AG09309 (cell line): ENCODE measurements at regions not wholly inside any gene's neighbourhood (a gene's known extent, or its start where the extent isn't known, plus 50 kb on each side); places are given as distances from the start of the nearest gene placed in this dataset.

Experiments used
- DNase-seq: peaks from one replicate; pipeline ENCODE4 v3.0.0-alpha.2; 2010; ENCODE audit warnings: low read depth
- H3K4me3 ChIP-seq: 2 replicates; pipeline ENCODE4 v1.5.1; 2011; ENCODE audit warnings: mild to moderate bottlenecking, low read depth, low read length, moderate library complexity; ENCODE audit not compliant: control insufficient read depth
- CTCF ChIP-seq: IDR thresholded peaks from 2 replicates; pipeline ENCODE4 v1.5.1; 2011; ENCODE audit warnings: mild to moderate bottlenecking, low read depth, low read length, inconsistent platforms; ENCODE audit not compliant: insufficient read depth, control insufficient read depth; ENCODE audit errors: missing control alignments

DNA sequence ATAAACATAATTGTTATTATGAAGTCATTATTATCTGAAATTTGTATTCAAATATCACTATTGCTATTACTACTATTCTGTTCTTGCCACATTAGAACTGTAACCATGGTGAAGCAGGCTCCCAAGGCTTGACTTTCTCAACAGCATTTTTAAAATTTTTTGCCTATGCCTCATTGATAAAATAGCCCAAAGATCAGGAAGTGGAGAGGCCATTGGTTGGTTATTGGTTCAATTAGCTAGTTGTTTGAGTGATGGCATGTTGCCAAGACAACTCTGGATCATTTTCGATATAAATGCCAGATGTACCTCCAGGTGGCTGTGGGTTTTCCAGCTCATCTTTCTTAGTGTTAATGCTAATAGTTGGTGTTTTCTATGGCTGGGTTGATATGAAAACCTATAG is 513.5 kb downstream of the TRIB2 start:
- H3K4me3 ChIP-seq: no peak overlapping the region
- TF ChIP-seq CTCF: no peak
- DNase-seq: no peak

DNA sequence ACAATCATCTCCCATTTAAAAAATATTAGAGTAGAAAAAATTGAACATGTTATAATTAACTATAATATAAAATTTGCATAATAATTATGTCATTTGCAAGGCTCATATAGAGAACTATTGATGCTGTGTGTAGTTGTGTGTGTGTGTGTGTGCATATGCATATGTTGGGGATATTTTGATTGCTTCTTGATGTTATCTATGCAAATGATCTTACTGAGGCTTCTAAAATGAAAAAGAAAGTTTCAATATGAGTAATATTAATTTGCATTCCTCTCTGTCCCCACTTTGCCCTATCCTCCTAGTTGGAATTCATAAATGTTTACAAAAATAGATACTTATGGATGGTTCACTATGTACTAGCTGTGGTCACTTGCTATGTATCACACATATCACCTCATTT is 523.3 kb downstream of the TRIB2 start:
- no peak for DNase-seq
- TF ChIP-seq CTCF: no peak
- no peak overlapping the region for H3K4me3 ChIP-seq

DNA sequence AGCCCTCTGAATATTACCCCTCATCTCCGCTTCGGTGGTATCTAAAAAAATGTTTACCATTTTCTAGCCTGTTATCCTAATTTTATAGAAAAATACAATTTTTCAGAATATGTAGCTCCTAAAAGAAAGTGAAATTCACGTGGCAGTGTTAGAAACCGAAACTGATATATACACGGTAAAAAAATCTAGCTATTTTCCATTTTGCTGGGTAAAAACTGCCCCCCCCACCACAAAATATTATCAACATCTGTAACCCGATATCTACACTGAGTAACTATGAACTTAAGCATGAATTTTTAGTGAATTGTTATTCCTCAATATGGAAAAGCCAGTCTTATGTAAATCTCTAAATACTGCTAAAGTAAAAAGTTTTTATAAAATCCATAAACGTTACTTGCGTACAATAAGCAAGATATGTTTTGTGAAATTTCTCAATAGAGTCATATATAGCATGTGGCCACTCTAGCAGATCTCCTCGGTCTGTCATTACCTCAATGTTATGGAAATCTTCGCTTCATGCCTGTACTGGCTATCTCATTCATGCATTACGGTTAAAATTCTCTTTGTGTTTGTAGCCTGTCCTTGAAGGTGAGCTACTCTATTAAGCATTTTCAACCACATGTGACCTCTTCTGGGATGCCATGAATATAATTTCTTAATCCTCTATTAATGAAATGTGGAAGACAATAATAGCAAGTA is 524.2 kb downstream of the TRIB2 start:
- no peak overlapping the region for H3K4me3 ChIP-seq
- no peak for DNase-seq
- no peak for TF ChIP-seq CTCF

GRCh38 chr2:13252615-13253014 is 535.9 kb downstream of the TRIB2 start:
- H3K4me3 ChIP-seq: no peak overlapping the region
- TF ChIP-seq CTCF: no peak
- no peak for DNase-seq

GRCh38 chr2:13255485-13255884 is 538.7 kb downstream of the TRIB2 start:
- H3K4me3 ChIP-seq: no peak overlapping the region
- no peak for TF ChIP-seq CTCF
- no peak for DNase-seq

GRCh38 chr2:13260402-13260801 is 543.7 kb downstream of the TRIB2 start:
- no peak for TF ChIP-seq CTCF
- H3K4me3 ChIP-seq: no peak overlapping the region
- DNase-seq: no peak

GRCh38 chr2:13266166-13266565 is 549.4 kb downstream of the TRIB2 start:
- no peak for DNase-seq
- no peak overlapping the region for H3K4me3 ChIP-seq
- no peak for TF ChIP-seq CTCF
